HL-60 (cell line): ENCODE measurements at regions not wholly inside any gene's neighbourhood (a gene's known extent, or its start where the extent isn't known, plus 50 kb on each side); places are given as distances from the start of the nearest gene placed in this dataset.
"Not testable (repeated sequence)": the region's sequence is repeated elsewhere in the genome, so short reads cannot be mapped to it uniquely, and the experiment has no call there.

Experiments
- DNase-seq, 2 experiments: peaks; one replicate each; pipeline ENCODE4 v3.0.0-alpha.2; 2010 to 2020; ENCODE audit warnings: low read depth in 1 of 2, low spot score in 1 of 2
- H3K27ac ChIP-seq: fragments of 250-450 bp; sonication (Bioruptor Pico); replicated peaks from 2 replicates; pipeline ENCODE4 v1.5.1; 2020; ENCODE audit warnings: mild to moderate bottlenecking, moderate library complexity
- H3K27me3 ChIP-seq: fragments of 250-450 bp; sonication (Bioruptor Pico); 2 replicates; pipeline ENCODE4 v1.5.1; 2021; ENCODE audit warnings: mild to moderate bottlenecking, moderate library complexity; ENCODE audit not compliant: insufficient read depth, poor library complexity, severe bottlenecking
- H3K4me3 ChIP-seq: replicated peaks from 2 replicates; pipeline ENCODE4 v1.5.1; 2011; ENCODE audit warnings: mild to moderate bottlenecking, control low read depth, low read length; ENCODE audit not compliant: insufficient read depth
- GABPA ChIP-seq: IDR thresholded peaks from 2 replicates; pipeline ENCODE4 v1.6.1; 2012; ENCODE audit warnings: low read depth
- POLR2AphosphoS5 ChIP-seq: IDR thresholded peaks from 2 replicates; pipeline ENCODE4 v1.6.1; 2012; ENCODE audit warnings: low read depth
- SPI1 ChIP-seq: IDR thresholded peaks from 2 replicates; pipeline ENCODE4 v1.6.1; 2012; ENCODE audit warnings: low read depth, mild to moderate bottlenecking, borderline replicate concordance
- TF ChIP-seq, protein P1 (sequence below): IDR thresholded peaks from 2 replicates; pipeline ENCODE4 v1.6.1; 2012; ENCODE audit warnings: low read depth; ENCODE audit not compliant: insufficient replicate concordance
- TF ChIP-seq, protein P2 (sequence below): IDR thresholded peaks from one replicate; pipeline ENCODE4 v1.5.1; 2011; ENCODE audit warnings: low read length, control low read depth, inconsistent platforms; ENCODE audit not compliant: insufficient read depth

DNA sequence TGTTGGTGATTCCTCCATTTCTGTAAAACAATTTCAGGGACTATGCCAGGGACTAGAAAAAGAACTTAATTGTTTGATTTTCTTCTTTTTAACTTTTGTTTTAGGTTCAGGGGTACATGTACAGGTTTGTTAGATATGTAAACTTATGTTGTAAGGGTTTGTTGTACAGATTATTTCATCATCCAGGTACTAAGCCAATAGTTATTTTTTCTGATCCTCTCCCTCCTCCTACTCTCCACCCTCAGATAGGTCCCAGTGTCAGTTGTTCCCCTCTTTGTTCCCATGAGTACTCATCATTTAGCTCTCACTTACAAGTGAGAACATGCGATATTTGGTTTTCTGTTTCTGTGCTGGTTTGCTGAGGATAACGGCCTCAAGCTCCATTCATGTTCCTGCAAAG is 70.8 kb upstream of the BOD1L1 start:
- TF ChIP-seq, protein P1, sequence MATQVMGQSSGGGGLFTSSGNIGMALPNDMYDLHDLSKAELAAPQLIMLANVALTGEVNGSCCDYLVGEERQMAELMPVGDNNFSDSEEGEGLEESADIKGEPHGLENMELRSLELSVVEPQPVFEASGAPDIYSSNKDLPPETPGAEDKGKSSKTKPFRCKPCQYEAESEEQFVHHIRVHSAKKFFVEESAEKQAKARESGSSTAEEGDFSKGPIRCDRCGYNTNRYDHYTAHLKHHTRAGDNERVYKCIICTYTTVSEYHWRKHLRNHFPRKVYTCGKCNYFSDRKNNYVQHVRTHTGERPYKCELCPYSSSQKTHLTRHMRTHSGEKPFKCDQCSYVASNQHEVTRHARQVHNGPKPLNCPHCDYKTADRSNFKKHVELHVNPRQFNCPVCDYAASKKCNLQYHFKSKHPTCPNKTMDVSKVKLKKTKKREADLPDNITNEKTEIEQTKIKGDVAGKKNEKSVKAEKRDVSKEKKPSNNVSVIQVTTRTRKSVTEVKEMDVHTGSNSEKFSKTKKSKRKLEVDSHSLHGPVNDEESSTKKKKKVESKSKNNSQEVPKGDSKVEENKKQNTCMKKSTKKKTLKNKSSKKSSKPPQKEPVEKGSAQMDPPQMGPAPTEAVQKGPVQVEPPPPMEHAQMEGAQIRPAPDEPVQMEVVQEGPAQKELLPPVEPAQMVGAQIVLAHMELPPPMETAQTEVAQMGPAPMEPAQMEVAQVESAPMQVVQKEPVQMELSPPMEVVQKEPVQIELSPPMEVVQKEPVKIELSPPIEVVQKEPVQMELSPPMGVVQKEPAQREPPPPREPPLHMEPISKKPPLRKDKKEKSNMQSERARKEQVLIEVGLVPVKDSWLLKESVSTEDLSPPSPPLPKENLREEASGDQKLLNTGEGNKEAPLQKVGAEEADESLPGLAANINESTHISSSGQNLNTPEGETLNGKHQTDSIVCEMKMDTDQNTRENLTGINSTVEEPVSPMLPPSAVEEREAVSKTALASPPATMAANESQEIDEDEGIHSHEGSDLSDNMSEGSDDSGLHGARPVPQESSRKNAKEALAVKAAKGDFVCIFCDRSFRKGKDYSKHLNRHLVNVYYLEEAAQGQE, result no peak
- TF ChIP-seq SPI1 (no peak), POLR2AphosphoS5 (no peak), GABPA (no peak)
- TF ChIP-seq, protein P2, sequence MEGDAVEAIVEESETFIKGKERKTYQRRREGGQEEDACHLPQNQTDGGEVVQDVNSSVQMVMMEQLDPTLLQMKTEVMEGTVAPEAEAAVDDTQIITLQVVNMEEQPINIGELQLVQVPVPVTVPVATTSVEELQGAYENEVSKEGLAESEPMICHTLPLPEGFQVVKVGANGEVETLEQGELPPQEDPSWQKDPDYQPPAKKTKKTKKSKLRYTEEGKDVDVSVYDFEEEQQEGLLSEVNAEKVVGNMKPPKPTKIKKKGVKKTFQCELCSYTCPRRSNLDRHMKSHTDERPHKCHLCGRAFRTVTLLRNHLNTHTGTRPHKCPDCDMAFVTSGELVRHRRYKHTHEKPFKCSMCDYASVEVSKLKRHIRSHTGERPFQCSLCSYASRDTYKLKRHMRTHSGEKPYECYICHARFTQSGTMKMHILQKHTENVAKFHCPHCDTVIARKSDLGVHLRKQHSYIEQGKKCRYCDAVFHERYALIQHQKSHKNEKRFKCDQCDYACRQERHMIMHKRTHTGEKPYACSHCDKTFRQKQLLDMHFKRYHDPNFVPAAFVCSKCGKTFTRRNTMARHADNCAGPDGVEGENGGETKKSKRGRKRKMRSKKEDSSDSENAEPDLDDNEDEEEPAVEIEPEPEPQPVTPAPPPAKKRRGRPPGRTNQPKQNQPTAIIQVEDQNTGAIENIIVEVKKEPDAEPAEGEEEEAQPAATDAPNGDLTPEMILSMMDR, result no peak
- H3K27ac ChIP-seq, result no peak overlapping the region
- DNase-seq, result no peak
- no peak overlapping the region for H3K4me3 ChIP-seq
- H3K27me3 ChIP-seq, result no peaks in the 10 kb centered on the region

DNA sequence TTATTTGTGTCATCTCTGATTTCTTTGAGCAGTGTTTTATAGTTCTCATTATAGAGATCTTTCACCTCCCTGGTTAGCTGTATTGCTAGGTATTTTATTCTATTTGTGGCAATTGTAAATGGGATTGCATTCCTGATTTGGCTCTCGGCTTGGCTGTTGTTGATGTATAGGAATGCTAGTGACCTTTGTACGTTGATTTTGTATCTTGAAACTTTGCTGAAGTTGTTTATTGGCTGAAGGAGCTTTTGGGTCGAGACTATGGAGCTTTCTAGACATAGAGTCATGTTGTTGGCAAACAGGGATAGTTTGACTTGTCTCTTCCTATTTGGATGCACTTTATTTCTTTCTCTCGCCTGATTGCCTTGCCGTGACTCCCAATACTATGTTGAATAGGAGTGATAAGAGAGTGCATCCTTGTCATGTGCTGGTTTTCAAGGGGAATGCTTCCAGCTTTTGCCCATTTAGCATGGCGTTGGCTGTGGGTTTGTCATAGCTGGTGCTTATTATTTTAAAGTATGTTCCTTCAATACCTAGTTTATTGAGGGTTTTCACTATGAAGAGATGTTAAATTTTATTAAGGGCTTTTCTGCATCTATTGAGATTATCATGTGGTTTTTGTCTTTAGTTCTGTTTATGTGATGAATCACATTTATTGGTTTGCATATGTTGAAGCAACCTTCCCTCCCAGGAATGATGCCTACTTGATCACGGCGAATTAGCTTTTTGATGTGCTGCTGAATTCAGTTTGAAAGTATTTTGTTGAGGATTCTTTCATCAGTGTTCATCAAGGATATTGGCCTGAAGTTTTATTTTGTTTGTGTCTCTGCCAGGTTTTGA is 72.7 kb upstream of the BOD1L1 start:
- H3K27ac ChIP-seq, result no peak overlapping the region
- H3K27me3 ChIP-seq, result no peaks in the 10 kb centered on the region
- H3K4me3 ChIP-seq, result no peak overlapping the region
- TF ChIP-seq, protein P2, result no peak
- TF ChIP-seq, protein P1, result no peak
- no peak for TF ChIP-seq POLR2AphosphoS5
- TF ChIP-seq GABPA, result no peak
- no peak for TF ChIP-seq SPI1
- no peak for DNase-seq

DNA sequence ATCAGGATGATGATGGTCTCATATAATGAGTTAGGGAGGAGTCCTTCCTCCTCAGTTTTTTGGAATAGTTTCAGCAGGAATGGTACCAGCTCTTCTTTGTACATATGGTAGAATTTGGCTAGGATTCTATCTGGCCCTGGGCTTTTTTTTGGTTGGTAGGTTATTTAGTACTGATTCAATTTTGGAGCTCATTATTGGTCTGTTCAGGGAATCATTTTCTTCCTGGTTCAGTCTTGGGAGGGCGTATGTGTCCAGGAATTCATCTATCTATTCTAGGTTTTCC is 73.3 kb upstream of the BOD1L1 start:
- DNase-seq, H3K27me3 ChIP-seq, H3K4me3 ChIP-seq, H3K27ac ChIP-seq: not testable (repeated sequence)

DNA sequence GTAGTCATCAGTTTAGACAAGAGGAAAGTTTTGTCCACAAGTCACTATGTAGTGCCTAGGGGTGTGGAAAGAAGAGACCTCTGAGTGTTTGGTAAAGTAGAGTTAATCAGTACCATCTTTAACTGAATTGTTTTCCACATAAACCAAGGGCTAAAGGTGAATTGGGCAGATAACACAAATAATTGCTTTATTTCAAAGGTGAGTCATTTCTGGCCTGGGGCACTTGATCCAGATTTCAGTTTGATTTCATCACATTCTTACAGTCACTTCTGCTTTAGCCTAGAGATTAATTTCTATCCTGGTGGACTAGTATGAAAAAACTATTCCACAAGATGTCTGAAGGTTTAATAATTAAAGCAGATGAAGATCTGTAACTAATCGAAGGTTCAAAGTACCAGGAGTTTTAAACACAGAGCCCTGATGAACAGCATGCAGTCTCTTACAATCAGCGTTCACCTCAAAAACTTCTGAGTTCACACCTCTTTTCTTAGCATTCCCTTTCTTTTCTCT is 74.5 kb upstream of the BOD1L1 start:
- no peaks in the 10 kb centered on the region for H3K27me3 ChIP-seq
- no peak for DNase-seq
- TF ChIP-seq POLR2AphosphoS5, result no peak
- no peak; the same call in 1 of the 2 replicates for TF ChIP-seq SPI1
- TF ChIP-seq, protein P1, result no peak
- TF ChIP-seq, protein P2, result no peak
- no peak for TF ChIP-seq GABPA
- no peak overlapping the region for H3K4me3 ChIP-seq
- no peak overlapping the region for H3K27ac ChIP-seq
